Amniotic stem cell (primary cell): ENCODE measurements at regions not wholly inside any gene's neighbourhood (a gene's known extent, or its start where the extent isn't known, plus 50 kb on each side); places are given as distances from the start of the nearest gene placed in this dataset.
"Not testable (repeated sequence)": the region's sequence is repeated elsewhere in the genome, so short reads cannot be mapped to it uniquely, and the experiment has no call there.

Experiments
- DNase-seq: peaks from one replicate; lab custom pipeline; 2025; lab: John Stamatoyannopoulos, UW

DNA sequence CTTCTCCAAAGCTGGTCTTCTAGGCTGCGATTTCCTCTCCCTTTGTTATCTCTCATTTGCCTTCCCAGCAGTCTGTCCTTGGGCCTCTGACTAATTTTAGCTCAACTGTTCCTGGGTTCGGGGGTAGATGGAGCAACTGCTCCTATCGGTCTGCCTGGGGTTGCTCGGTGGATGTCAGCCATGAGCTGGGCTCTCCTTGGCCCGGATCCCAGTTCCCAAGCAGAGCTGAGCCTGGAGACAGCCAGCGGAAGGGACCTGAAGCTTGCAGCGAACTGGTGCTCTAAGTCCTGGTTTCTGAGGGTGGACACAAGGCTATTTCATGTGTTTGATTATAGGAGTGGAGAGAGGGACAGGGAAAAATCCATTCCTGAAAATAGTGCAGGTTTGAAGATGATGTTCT is 423.0 kb downstream of the RPS6KC1 start:
- no peak for DNase-seq

DNA sequence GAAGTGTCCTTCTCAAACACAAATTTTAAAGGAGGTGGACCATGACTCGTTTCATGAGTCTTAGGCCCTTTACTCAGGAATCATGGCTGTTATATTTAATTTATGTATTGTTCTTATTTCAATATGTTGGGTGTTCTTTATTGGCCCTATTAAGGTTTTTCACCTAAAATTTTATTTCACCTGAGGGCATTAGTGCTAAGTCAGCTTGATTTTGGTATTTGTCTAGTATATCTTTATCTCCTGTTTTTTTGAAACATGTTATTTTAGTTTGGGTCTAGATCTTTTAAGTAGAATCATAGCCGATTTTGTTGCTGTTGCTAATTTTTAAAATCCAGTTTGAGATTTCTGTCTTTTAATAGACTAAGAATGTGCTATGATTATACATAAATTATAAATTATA is 430.4 kb downstream of the RPS6KC1 start:
- no peak for DNase-seq

- DNase-seq, result no peak
Observed at GRCh38 chr1:213484333-213484732, 433.3 kb downstream of the RPS6KC1 start.

GRCh38 chr1:213484758-213485157 is 433.7 kb downstream of the RPS6KC1 start:
- DNase-seq, result no peak

DNA sequence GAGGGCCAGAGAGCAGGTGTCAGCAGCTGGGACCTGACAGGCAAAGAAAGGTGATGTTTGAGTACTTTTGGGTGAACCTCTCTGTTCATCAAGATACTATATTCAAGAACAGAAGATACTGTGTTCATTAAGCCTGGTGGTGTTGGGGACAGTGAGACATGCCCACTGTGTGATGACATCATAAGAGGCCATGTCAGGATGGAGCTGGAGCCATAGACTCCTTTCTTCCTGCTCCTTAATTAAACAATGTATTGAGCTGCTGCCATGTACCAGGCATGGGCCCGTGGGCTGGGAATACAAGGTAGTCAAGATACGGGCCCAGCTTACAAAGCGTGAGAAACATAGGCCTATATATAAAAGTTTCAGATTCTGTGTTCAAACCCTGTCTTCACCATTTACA is 435.4 kb downstream of the RPS6KC1 start:
- no peak for DNase-seq

DNA sequence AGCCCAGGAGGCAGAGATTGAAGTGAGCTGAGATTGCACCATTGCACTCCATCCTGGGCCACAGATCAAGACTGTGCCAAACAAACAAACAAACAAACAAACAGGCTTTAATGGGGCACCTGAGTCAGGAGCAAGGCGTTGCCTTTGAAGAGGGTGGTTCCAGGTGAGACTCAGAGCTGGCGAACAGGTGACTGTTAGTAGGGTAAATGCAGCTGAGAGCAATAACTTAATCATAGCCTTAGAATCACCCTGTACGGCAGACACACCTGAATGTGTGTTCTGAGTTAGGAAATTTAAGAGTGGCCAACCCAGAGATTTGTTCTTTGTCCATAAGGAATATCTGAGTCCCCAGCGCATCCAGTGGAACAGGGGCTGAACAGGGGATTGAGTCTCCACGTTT is 440.4 kb downstream of the RPS6KC1 start:
- no peak for DNase-seq

DNA sequence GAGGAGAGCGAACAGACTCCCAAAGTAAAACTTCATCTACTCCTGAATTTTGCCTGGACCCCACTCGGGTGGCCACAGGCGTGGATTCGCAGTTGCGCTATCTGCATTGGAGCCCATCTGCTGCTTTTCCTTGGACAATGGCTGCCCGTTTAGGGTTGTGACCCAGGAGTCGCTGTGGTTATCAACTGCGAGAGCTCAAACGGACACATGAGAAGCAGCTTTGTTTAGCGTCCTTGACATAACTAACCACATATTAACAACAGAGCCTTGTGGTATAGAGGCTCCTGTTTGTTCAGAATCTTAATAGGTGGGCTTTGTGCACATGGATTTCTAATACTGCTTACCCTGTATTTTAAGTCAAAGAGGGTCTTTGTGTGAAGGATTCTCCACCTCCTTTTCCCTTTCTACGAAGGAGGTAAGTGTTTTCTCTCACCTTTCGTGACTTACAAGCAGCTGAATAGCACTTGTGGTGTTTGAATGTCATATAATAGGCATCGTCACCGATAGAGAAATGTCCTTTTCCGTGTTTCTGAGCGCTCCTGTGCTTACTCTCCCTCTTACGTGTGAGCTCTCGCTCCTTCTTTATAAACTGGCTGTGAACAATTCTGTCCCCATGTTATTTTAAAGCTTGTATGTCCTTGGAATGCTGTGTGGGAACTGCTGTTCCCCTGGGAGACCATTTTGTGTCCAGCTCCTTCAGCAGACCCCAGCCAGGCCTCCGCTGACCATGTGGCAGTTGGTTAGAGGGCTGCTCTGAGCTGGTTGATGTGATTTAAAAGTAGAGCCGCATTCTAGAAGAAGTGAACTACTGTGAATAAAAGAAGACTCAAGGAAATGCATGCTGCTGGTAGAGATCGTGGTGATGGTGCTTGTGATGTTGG is 441.4 kb downstream of the RPS6KC1 start:
- DNase-seq, result no peak

- no peak for DNase-seq
Observed at GRCh38 chr1:213499444-213499843, 448.4 kb downstream of the RPS6KC1 start.

DNA sequence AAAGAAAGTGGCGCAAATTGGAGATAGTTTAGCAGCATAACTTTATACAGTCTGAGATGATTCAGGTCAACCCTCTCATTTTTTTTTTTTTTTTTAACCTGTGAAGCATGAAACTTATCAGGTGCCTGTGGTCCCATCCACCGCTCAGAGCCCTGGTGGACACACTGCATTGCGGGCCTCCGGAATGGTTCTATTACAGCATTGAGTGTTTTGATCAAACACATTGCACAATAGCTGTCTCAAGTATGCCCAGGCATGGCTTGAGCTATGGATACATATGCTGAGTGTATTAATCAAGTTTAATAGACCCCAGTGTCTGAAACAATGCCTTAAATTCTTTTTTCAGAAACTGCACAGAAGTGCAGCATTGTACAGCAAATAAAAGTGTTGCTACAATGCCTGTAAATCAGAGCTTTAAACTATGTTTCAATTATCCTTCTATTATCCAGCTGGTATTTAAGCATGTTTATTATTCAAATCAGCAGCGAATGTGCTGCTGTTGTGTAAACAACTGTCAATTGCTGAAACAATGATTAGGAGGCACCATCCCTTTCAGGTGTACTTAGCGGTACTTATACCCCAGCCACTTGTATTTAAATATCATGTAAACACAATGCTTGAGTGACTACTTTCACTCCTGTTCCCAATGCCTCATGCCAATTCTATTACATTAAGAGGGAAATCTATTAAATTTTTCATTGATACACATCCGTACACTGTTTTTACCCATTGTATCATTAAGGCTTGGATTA is 456.6 kb downstream of the RPS6KC1 start:
- DNase-seq, result no peak

GRCh38 chr1:213511173-213511572 is 460.1 kb downstream of the RPS6KC1 start:
- DNase-seq, result no peak

DNA sequence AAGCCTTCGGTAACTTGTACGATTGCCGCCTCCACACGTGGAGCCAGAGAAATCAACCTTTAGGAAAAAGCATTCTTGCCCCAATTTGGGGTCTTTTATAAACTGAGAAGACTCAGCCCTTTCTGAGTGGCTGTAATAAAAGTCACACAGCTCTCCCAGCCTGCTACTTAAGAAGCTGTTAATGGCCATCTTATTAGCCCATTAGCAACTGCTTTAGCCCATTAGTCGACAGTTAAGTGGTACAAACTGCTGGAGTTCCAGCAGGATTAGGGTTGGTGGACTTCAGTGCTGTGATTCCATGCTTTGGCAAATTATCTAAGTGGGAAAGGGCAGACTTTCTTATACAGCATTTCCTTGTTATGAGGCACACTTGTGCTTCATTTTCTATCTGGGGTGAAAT is 461.3 kb downstream of the RPS6KC1 start:
- no peak for DNase-seq

- no peak for DNase-seq
Observed at GRCh38 chr1:213513006-213513405, 462.0 kb downstream of the RPS6KC1 start.

DNA sequence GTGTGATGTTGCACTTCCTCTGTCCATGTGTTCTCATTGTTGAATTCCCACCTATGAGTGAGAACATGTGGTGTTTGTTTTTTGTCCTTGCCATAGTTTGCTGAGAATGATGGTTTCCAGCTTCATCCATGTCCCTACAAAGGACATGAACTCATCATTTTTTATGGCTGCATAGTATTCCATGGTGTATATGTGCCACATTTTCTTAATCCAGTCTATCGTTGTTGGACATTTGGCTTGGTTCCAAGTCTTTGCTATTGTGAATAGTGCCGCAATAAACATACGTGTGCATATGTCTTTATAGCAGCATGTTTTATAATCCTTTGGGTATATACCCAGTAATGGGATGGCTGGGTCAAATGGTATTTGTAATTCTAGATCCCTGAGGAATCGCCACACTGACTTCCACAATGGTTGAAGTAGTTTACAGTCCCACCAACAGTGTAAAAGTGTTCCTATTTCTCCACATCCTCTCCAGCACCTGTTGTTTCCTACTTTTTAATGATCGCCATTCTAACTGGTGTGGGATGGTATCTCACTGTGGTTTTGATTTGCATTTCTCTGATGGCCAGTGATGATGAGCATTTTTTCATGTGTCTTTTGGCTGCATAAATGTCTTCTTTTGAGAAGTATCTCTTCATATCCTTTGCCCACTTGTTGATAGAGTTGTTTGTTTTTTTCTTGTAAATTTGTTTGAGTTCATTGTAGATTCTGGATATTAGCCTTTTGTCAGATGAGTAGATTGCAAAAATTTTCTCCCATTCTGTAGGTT is 463.6 kb downstream of the RPS6KC1 start:
- DNase-seq, result not testable (repeated sequence)

DNA sequence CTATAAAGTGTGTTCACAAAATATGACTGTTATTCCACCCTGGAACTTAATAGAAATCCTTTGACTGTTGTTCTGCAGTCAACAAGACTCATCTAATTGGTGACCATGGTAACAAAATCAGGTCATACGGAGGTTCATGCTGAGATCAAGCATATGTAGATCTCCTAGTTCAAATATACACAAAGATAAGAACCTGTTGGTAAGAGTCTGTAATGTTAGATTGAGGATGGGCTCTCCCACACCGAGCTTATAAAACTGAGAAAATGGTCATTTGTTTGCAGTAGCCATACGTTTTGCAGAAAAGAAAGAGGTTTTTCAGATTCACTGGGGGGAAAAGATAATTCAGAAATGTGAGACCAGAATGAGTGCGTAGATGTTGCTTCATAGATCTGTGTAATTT is 468.1 kb downstream of the RPS6KC1 start:
- no peak for DNase-seq

- no peak for DNase-seq
Observed at GRCh38 chr1:213521206-213521605, 466.6 kb upstream of the PROX1 start.

GRCh38 chr1:213523781-213524398 is 463.9 kb upstream of the PROX1 start:
- no peak for DNase-seq

GRCh38 chr1:213526306-213526705 is 461.5 kb upstream of the PROX1 start:
- DNase-seq, result no peak

- DNase-seq, result no peak
Observed at GRCh38 chr1:213530611-213531320, 457.0 kb upstream of the PROX1 start.

- DNase-seq, result no peak
Observed at GRCh38 chr1:213531369-213532310, 456.1 kb upstream of the PROX1 start.

DNA sequence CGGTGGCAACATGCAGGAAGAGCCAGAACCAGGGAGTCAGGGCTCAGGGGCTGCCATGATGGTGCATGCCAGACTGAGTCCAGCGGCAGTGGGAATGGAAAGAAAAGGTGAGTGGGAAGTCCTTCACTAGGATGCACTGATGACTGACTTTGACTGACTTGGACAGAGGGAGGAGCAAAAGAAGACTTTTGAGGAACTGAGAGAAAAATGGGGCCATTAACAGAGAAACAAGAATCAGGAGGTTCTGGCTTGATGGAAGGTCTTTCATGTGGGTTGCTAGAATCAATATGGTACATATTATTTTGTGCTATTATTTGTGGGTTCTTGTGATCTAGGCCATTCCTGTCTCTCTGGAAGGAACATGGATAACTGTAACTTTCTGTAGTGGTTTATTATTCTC is 454.6 kb upstream of the PROX1 start:
- no peak for DNase-seq
